ENCODE measurements at regions not wholly inside any gene's neighbourhood (a gene's known extent, or its start where the extent isn't known, plus 50 kb on each side); places are given as distances from the start of the nearest gene placed in this dataset.

DNA sequence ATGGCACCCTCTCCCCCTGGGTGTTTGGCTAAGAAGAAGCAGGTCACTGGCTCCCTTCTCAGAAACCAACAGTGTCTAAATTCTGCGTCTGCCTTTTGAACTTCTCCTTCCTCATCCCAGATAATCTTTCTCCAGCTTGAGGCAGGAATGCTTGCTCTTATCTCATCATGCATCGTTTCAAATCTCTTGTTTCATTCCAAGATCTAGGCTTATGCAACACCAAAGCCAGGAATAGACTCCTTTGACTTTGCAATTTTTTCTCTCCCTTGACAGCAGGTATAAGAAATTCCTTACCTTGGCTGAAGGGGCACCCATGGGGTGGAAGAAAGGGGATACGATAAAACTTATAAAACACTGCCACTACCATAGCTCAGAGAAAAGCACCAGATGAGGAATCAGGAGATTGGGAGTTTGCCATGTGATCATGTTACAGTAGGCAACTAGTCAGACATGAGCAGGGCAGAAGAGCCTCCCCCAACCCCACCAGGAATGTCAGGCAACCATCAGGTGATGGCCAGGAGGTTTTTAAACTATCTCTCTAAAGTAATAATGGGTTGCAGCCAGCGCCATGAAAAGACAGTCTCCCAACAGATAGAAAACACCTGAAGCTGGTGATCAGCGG lies 498.9 kb downstream of the KLF12 start:
- Histone ChIP-seq H3K4me3 (ENCODE audit: low read depth, low read length) (no peak overlapping the region), H3K27me3 (ENCODE audit: control insufficient read depth, insufficient read depth, low read length) (no peaks in the 10 kb centered on the region), H3K36me3 (ENCODE audit: control insufficient read depth, insufficient read depth, low read length) (no peaks in the 10 kb centered on the region)
- TF ChIP-seq, protein P1, sequence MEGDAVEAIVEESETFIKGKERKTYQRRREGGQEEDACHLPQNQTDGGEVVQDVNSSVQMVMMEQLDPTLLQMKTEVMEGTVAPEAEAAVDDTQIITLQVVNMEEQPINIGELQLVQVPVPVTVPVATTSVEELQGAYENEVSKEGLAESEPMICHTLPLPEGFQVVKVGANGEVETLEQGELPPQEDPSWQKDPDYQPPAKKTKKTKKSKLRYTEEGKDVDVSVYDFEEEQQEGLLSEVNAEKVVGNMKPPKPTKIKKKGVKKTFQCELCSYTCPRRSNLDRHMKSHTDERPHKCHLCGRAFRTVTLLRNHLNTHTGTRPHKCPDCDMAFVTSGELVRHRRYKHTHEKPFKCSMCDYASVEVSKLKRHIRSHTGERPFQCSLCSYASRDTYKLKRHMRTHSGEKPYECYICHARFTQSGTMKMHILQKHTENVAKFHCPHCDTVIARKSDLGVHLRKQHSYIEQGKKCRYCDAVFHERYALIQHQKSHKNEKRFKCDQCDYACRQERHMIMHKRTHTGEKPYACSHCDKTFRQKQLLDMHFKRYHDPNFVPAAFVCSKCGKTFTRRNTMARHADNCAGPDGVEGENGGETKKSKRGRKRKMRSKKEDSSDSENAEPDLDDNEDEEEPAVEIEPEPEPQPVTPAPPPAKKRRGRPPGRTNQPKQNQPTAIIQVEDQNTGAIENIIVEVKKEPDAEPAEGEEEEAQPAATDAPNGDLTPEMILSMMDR (IDR thresholded peaks at IDR 0.05; ENCODE audit: insufficient read depth, low read length, poor library complexity, severe bottlenecking): no peak
- no peak for DNase-seq (ENCODE audit: low read depth)

DNA sequence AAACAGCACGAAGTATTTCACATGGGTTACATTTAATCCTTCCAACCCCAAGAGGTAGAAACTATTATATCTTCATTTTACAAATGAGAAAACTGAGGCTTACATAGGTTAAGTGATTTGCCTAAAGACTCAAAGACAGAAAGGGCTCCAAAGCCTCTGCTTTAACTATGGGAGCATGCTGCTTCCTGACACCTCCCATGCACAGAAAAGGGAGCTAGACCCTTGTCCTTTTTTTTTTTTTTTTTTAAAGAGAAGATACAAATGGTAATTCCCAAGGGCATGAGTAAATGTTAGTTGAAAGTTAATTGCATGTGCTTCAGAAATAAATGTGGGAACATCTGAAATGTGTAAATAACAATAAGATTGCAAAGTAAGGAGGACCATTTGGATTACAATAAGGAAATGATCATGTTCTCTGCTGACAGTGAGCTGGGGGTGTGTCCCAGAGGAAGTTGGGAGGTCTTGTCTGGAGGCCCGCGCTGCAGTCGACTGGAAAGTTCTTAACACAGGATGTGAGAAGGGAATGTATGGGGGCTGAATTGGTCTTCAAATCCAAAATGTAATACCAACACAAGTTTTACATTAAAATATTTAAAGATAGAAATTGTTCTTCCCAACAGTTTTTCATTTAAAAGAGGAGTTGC lies 500.3 kb downstream of the KLF12 start:
- TF ChIP-seq, protein P1 (IDR thresholded peaks at IDR 0.05; ENCODE audit: insufficient read depth, low read length, poor library complexity, severe bottlenecking): no peak
- H3K36me3 ChIP-seq (ENCODE audit: control insufficient read depth, insufficient read depth, low read length): no peaks in the 10 kb centered on the region
- H3K4me3 ChIP-seq (ENCODE audit: low read depth, low read length): no peak overlapping the region
- H3K27me3 ChIP-seq (ENCODE audit: control insufficient read depth, insufficient read depth, low read length): no peaks in the 10 kb centered on the region
- DNase-seq (ENCODE audit: low read depth): no peak

DNA sequence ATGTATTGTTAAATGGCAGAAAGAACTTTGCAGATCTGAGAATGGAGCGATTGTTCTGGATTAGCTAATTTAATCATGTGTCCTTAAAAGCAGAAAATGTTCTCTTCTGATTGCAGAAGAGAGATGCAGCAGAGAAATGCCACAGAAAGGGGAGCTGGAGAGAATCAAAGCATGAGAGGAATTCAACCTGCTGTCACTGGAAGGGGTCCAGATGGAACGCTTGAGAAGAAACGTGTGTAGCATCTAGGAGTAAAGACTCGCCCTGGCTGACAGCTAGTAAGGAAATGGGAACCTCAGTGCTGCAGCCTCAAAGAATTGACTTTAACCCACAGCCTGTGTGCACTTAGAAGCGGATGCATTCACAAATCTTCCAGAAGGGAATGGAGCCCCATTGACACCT lies 502.8 kb downstream of the KLF12 start:
- no peak for DNase-seq (ENCODE audit: low read depth)
- TF ChIP-seq, protein P1 (IDR thresholded peaks at IDR 0.05; ENCODE audit: insufficient read depth, low read length, poor library complexity, severe bottlenecking): no peak
- no peaks in the 10 kb centered on the region for H3K27me3 ChIP-seq (ENCODE audit: control insufficient read depth, insufficient read depth, low read length)
- no peak overlapping the region for H3K4me3 ChIP-seq (ENCODE audit: low read depth, low read length)
- H3K36me3 ChIP-seq (ENCODE audit: control insufficient read depth, insufficient read depth, low read length): no peaks in the 10 kb centered on the region

DNA sequence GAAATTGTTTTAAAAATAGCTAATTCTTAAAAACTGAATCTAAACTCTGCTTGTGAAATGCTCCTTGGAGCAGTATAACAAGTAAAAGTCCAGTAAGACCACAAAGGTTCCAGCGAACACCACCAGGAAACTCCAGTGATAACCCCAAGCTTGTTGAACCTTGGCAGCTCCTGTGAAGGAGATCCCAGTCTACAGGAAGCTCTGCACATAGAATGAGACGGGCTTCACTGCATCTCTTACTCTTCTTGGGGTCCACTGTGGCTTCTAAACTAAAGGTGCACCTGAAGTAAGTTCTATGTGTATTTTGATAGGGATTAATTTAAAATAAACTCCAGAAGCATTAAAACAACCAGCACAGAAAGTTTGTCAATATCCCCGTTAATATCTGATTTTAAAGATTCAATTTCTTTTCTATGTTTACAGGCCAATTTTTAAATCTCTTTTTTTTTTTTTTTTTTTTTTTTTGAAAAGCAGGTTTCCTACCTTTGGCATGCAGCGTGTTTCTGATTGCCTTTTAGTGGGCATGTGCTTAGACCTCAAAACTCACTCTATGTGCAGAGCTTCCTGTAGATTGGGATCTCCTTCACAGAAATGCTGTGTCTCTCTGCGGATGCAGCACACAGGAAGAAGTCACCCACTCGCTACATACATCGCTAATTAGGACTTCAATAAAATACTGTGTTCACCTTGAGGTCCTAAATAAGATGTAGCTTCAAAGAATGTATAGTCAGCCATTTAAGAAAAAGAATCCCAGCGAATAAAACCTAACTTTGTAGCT lies 508.5 kb downstream of the KLF12 start:
- no peak overlapping the region for H3K4me3 ChIP-seq (ENCODE audit: low read depth, low read length)
- H3K36me3 ChIP-seq (ENCODE audit: control insufficient read depth, insufficient read depth, low read length): no peaks in the 10 kb centered on the region
- TF ChIP-seq, protein P1 (IDR thresholded peaks at IDR 0.05; ENCODE audit: insufficient read depth, low read length, poor library complexity, severe bottlenecking): no peak
- H3K27me3 ChIP-seq (ENCODE audit: control insufficient read depth, insufficient read depth, low read length): no peaks in the 10 kb centered on the region
- DNase-seq (ENCODE audit: low read depth): no peak

DNA sequence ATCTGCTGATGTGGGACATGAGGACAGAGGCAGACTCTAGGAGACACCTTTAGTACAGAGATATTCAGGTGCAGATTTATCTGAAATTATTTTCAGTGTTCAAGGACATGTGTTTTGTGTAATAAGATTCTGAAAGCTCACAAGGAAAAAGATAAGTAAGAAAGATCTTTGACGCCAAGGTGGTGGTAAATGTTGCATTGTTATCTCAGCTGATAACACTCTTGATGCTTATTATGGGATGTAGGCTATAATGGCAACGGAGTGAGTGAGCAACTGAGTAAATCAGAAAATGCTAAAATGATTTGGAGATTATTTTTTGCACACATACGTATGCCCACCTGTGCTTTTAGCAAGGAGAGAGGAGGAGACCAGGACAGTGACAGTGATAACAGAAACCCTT lies 510.9 kb downstream of the KLF12 start:
- Histone ChIP-seq H3K27me3 (ENCODE audit: control insufficient read depth, insufficient read depth, low read length) (no peaks in the 10 kb centered on the region), H3K36me3 (ENCODE audit: control insufficient read depth, insufficient read depth, low read length) (no peaks in the 10 kb centered on the region), H3K4me3 (ENCODE audit: low read depth, low read length) (no peak overlapping the region)
- DNase-seq (ENCODE audit: low read depth): no peak
- TF ChIP-seq, protein P1 (IDR thresholded peaks at IDR 0.05; ENCODE audit: insufficient read depth, low read length, poor library complexity, severe bottlenecking): no peak

Measured in kidney epithelial cell (primary cell).